ENCODE measurements at regions not wholly inside any gene's neighbourhood (a gene's known extent, or its start where the extent isn't known, plus 50 kb on each side); places are given as distances from the start of the nearest gene placed in this dataset.
"Not testable (repeated sequence)": the region's sequence is repeated elsewhere in the genome, so short reads cannot be mapped to it uniquely, and the experiment has no call there.

- DNase-seq (ENCODE audit: low read depth in 4 of 4, low spot score in 3 of 4): not testable (repeated sequence)
Measured at GRCh38 chr13:89088107-89088506, 1416.9 kb downstream of the SLITRK5 start.

DNA sequence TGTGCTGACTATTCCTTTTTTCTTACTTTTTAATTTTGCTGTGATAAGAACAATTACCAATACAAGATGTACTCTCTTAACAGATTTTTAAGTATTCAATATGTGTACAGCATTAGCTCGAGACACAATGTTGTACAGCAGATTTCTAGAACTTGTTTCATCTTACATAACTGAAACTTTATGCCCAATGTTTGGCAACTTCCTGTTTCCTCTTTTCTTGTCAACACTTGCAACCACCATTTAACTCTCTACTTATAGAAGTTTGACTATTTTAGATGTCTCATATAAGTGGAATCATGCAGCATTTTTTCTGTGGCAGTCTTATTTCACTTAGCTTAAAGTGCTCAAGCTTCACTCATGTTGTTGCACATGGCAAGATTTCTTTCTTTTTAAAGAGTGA lies 1426.8 kb downstream of the SLITRK5 start:
- DNase-seq (ENCODE audit: low read depth in 4 of 4, low spot score in 3 of 4): no peak

- no peak for DNase-seq (ENCODE audit: low read depth in 4 of 4, low spot score in 3 of 4)
Measured at GRCh38 chr13:89113744-89114143, 1442.6 kb downstream of the SLITRK5 start.

DNA sequence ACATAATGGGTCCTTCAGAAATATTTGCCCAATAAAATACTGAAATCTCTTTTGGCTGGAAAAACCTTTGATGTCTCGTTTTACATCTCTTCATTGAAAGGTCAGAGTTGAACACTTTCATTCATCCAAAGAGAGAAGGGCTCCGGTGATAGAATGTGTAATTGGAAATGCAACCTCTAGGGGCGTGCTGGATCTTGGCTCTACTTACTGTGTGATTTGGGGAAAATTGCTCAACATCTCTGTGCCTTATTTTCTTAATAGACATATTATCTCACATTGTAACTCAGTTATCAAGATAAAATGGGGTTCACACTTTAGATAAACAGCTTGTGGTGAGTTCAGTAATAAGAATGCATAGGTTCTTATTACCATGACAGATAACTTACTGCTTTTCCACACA lies 1444.1 kb downstream of the SLITRK5 start:
- DNase-seq (ENCODE audit: low read depth in 4 of 4, low spot score in 3 of 4): no peak

DNA sequence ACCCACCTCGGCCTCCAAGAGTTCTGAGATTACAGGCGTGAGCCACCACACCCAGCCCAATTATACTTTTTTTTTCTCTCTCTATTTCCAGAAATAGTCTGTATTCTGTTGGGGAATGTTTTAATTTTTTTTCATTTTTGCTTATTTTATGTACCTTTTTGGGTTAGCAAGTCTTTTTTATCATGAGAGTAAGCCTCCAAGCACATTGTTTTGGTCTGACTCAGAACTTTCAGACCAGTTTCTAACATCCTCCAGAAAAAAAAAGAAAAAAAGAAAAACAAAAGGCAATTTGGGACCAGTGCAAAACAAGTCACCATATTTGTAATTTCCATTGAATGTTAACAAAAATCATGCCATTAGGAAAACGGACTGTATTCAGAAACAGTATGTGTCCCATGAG lies 1465.5 kb downstream of the SLITRK5 start:
- DNase-seq (ENCODE audit: low read depth in 4 of 4, low spot score in 3 of 4): no peak

DNA sequence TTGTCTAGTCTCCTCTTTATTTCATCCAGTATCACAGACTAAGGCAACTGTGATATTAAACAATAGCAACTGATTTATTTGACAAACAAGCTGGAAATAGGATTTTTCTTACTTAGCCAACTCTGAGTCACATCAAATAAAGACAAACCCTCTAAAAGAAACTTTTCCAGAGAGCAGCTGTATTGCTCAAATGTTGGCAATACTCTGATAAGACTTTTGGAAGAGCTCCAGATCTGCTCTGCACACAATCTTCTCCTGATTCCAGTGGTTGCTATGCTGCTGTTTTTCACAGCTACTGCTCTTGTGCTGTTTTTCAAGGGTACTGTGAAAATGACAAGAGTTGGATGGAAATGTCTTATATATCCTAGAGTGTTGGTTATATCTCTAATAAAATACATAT lies 1479.2 kb downstream of the SLITRK5 start:
- no peak for DNase-seq (ENCODE audit: low read depth in 4 of 4, low spot score in 3 of 4)

DNA sequence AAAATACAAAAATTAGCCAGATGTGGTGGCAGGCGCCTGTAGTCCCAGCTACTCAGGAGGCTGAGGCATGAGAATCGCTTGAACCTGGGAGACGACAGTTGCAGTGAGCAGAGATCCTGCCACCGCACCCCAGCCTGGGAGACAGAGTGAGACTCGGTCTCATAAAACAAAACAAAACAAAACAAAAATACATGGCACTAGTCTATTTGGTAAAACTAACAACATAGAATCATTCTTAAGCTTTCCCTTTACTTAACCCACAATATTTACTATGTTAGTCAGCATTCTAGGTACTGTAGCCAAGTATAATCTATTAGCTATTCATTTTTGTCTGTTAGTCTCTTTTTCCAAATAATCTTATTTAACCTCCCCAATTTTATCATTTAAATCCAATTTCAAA lies 1482.8 kb downstream of the SLITRK5 start:
- DNase-seq (ENCODE audit: low read depth in 4 of 4, low spot score in 3 of 4): no peak

DNA sequence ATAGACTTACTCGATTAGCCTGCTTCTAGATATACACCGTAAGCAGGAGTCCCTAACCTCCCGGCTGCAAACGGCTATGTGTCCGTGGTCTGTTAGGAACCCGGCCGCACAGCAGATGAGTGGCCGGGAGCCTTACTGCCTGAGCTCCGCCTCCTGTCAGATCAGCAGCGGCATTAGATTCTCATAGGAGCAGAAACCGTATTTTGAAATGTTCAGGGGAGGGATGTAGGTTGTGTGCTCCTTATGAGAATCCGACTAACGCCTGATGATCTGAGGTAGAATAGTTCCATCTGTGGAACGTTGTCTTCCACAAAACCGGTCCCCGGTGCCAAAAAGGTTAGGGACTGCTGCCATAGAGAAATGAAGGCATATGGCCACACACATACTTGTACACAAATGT lies 1491.9 kb downstream of the SLITRK5 start:
- no peak for DNase-seq (ENCODE audit: low read depth in 4 of 4, low spot score in 3 of 4)

DNA sequence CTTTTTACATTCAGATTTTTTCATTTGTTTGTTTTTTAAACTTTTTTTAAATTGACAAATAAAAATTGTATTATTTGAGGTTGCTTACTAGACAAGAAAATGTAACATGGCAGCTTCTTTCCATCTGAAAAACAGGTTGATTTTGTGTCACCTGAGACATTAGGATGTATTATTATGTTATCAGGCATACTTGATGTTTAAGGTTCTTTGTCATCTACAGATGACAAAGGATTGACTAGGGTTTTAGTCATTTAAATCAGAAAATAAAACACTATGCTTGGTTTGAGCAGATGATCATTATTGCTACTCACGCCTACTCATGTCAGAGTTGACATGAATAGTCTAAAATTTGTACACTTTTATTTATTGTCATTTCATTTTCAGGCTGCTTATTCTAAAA lies 1494.5 kb downstream of the SLITRK5 start:
- DNase-seq (ENCODE audit: low read depth in 4 of 4, low spot score in 3 of 4): no peak

- DNase-seq (ENCODE audit: low read depth in 4 of 4, low spot score in 3 of 4): no peak
Measured at GRCh38 chr13:89169951-89170350, 1498.8 kb downstream of the SLITRK5 start.

DNA sequence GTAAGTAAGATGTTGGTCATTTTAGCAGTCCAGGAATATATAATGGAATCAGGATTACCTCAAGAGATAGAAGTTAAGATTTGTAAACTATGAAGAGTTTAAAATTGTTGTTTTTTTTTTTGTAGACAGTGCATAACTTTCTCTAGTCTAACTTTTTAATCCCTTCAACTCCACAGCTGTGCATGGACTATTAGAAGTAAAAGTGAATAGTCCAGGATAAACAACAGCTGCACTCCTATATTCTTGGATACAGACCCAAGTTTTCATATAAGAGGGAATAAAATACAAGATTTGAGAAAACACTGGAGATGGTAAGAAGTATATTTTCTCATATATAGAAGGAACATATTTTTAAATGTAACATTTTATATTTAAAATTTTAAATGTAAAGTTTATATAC lies 1509.9 kb downstream of the SLITRK5 start:
- DNase-seq (ENCODE audit: low read depth in 4 of 4, low spot score in 3 of 4): no peak

- no peak for DNase-seq (ENCODE audit: low read depth in 4 of 4, low spot score in 3 of 4)
Measured at GRCh38 chr13:89199138-89199537, 1528.0 kb downstream of the SLITRK5 start.

DNA sequence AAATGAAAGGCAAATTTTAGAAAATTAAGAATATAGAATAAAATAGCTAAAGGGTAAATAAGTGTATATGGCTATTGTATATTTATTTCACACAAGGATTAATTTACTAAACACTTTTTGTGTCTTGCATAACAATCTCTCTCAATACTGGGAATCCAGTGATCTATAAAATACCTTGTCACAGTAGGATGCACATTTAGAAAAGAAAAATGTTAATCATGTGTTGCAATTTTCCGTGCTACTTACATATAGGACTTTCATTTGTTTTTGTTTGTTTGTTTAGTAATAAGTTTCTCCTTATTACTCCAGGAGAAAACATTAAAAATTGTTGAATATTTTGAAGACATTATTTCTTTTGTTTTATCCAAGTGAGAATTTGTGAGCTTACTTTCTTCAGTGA lies 1533.3 kb downstream of the SLITRK5 start:
- no peak for DNase-seq (ENCODE audit: low read depth in 4 of 4, low spot score in 3 of 4)

- no peak for DNase-seq (ENCODE audit: low read depth in 4 of 4, low spot score in 3 of 4)
Measured at GRCh38 chr13:89205856-89206520, 1534.8 kb downstream of the SLITRK5 start.

GRCh38 chr13:89212186-89212585 lies 1541.0 kb downstream of the SLITRK5 start:
- DNase-seq (ENCODE audit: low read depth in 4 of 4, low spot score in 3 of 4): no peak

GRCh38 chr13:89214185-89214584 lies 1543.0 kb downstream of the SLITRK5 start:
- no peak for DNase-seq (ENCODE audit: low read depth in 4 of 4, low spot score in 3 of 4)

DNA sequence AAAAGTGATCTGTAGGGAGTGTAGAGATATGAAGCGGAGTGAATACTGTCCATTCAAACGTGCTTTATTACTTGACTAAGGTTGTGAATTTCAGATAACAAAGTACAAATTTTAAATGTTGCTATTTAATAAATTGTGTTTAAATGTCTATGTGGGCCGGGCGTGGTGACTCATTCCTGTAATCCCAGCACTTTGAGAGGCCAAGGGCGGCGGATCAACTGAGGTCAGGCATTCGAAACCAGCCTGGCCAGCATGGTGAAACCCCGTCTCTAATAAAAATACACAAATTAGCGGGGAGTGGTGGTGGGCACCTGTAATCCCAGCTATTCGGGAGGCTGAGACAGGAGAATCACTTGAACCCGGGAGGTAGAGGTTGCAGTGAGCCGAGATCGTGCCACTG lies 1544.1 kb downstream of the SLITRK5 start:
- DNase-seq (ENCODE audit: low read depth in 4 of 4, low spot score in 3 of 4): not testable (repeated sequence)

DNA sequence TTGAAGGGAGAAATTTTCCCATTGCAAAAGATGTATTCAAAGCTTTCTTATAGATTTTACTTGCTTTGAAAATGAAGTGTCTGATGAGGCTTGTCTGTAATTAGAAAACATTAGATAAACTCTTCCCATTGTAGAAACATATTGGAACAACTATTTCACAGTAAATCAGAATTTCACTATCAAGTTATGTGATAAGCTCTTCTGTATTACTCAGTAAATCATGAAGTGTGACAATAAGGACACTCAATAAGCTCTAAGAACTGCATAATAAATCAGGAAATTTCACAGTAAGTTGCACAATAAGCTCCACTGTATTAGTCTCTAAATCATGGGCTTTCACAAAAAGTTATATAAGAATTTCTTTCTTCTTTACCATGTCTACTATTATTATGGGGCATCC lies 1546.6 kb downstream of the SLITRK5 start:
- no peak for DNase-seq (ENCODE audit: low read depth in 4 of 4, low spot score in 3 of 4)

- DNase-seq (ENCODE audit: low read depth in 4 of 4, low spot score in 3 of 4): no peak
Measured at GRCh38 chr13:89221557-89222158, 1550.5 kb downstream of the SLITRK5 start.

- no peak for DNase-seq (ENCODE audit: low read depth in 4 of 4, low spot score in 3 of 4)
Measured at GRCh38 chr13:89227356-89227755, 1556.2 kb downstream of the SLITRK5 start.

- no peak for DNase-seq (ENCODE audit: low read depth in 4 of 4, low spot score in 3 of 4)
Measured at GRCh38 chr13:89238496-89238895, 1567.3 kb downstream of the SLITRK5 start.

- DNase-seq (ENCODE audit: low read depth in 4 of 4, low spot score in 3 of 4): no peak
Measured at GRCh38 chr13:89239361-89240127, 1568.4 kb downstream of the SLITRK5 start.
